MM.1S (cell line): ENCODE measurements at regions not wholly inside any gene's neighbourhood (a gene's known extent, or its start where the extent isn't known, plus 50 kb on each side); places are given as distances from the start of the nearest gene placed in this dataset.

Source experiments
- EZH2 ChIP-seq: fragments of 300-600 bp; sonication (generic); optimal IDR thresholded peaks from 2 replicates; pipeline ENCODE3; 2017; ENCODE audit warnings: low read depth, mild to moderate bottlenecking, antibody characterized with exemption, low read length, mixed read lengths
- EZH2phosphoT487 ChIP-seq: fragments of 300-600 bp; sonication (generic); IDR thresholded peaks from 2 replicates; pipeline ENCODE4 v1.6.1; 2018; ENCODE audit warnings: antibody characterized with exemption, low read length
- TF ChIP-seq, protein P1 (sequence below): fragments of 300-600 bp; sonication (generic); IDR thresholded peaks from 2 replicates; pipeline ENCODE4 v1.5.1; 2016; ENCODE audit warnings: antibody characterized with exemption, low read length, mixed read lengths

GRCh38 chr3:18092726-18093125, 332.4 kb downstream of the SATB1 start:
- TF ChIP-seq, protein P1, sequence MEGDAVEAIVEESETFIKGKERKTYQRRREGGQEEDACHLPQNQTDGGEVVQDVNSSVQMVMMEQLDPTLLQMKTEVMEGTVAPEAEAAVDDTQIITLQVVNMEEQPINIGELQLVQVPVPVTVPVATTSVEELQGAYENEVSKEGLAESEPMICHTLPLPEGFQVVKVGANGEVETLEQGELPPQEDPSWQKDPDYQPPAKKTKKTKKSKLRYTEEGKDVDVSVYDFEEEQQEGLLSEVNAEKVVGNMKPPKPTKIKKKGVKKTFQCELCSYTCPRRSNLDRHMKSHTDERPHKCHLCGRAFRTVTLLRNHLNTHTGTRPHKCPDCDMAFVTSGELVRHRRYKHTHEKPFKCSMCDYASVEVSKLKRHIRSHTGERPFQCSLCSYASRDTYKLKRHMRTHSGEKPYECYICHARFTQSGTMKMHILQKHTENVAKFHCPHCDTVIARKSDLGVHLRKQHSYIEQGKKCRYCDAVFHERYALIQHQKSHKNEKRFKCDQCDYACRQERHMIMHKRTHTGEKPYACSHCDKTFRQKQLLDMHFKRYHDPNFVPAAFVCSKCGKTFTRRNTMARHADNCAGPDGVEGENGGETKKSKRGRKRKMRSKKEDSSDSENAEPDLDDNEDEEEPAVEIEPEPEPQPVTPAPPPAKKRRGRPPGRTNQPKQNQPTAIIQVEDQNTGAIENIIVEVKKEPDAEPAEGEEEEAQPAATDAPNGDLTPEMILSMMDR: no peak
- TF ChIP-seq EZH2 (no peak), EZH2phosphoT487 (no peak)
